NCI-H82 (cell line): ENCODE measurements at regions not wholly inside any gene's neighbourhood (a gene's known extent, or its start where the extent isn't known, plus 50 kb on each side); places are given as distances from the start of the nearest gene placed in this dataset.
"Not testable (repeated sequence)": the region's sequence is repeated elsewhere in the genome, so short reads cannot be mapped to it uniquely, and the experiment has no call there.

Source experiments
- DNase-seq: peaks from one replicate; lab custom pipeline; 2025; lab: John Stamatoyannopoulos, UW

GRCh38 chr16:88164196-88165039 is 213.2 kb downstream of the BANP start:
- DNase-seq, result not testable (repeated sequence)

GRCh38 chr16:88165040-88165544 is 213.9 kb downstream of the BANP start:
- not testable (repeated sequence) for DNase-seq

- not testable (repeated sequence) for DNase-seq
These were observed 214.4 kb downstream of the BANP start for GRCh38 chr16:88165683-88166082.

- DNase-seq, result not testable (repeated sequence)
These were observed 215.1 kb downstream of the BANP start for GRCh38 chr16:88166209-88166773.

- peak; percentile 39 for DNase-seq
These were observed 214.8 kb upstream of the ZNF469 start for GRCh38 chr16:88167798-88168556.

GRCh38 chr16:88168557-88168949 is 214.2 kb upstream of the ZNF469 start:
- DNase-seq, result peak; percentile 58

GRCh38 chr16:88169136-88169830 is 213.5 kb upstream of the ZNF469 start:
- not testable (repeated sequence) for DNase-seq

GRCh38 chr16:88169831-88170165 is 213.0 kb upstream of the ZNF469 start:
- not testable (repeated sequence) for DNase-seq

GRCh38 chr16:88170528-88170991 is 212.2 kb upstream of the ZNF469 start:
- no peak for DNase-seq

GRCh38 chr16:88171126-88171525 is 211.6 kb upstream of the ZNF469 start:
- DNase-seq, result not testable (repeated sequence)

GRCh38 chr16:88176184-88176583 is 206.6 kb upstream of the ZNF469 start:
- not testable (repeated sequence) for DNase-seq

GRCh38 chr16:88176591-88177180 is 206.1 kb upstream of the ZNF469 start:
- DNase-seq, result not testable (repeated sequence)

- not testable (repeated sequence) for DNase-seq
These were observed 204.5 kb upstream of the ZNF469 start for GRCh38 chr16:88178251-88178650.

- not testable (repeated sequence) for DNase-seq
These were observed 203.9 kb upstream of the ZNF469 start for GRCh38 chr16:88178896-88179295.

GRCh38 chr16:88182967-88183881 is 199.5 kb upstream of the ZNF469 start:
- not testable (repeated sequence) for DNase-seq

GRCh38 chr16:88184053-88184452 is 198.7 kb upstream of the ZNF469 start:
- DNase-seq, result not testable (repeated sequence)

- DNase-seq, result not testable (repeated sequence)
These were observed 198.0 kb upstream of the ZNF469 start for GRCh38 chr16:88184566-88185355.

GRCh38 chr16:88185406-88185805 is 197.4 kb upstream of the ZNF469 start:
- not testable (repeated sequence) for DNase-seq
